K562 (cell line): ENCODE measurements at regions not wholly inside any gene's neighbourhood (a gene's known extent, or its start where the extent isn't known, plus 50 kb on each side); places are given as distances from the start of the nearest gene placed in this dataset.

ENCODE experiments used
- ATAC-seq: fragments of 200-7000 bp; cut with Tn5 transposase; 3 replicates; pipeline ENCODE4 v1.9.1; 2020; ENCODE audit warnings: moderate library complexity
- BruUV-seq: library from RNA; stranded (reverse); fragments of 400-500 nt; replicated peaks from 2 replicates; lab custom pipeline; 2021; lab: Mats Ljungman, UMichigan
- CTCF ChIA-PET: fragments of 300-600 bp; formaldehyde crosslinking; extraction: SDS; loops from one replicate; lab custom pipeline; 2021; ENCODE audit warnings: low intra/inter-chr PET ratio; lab: Yijun Ruan, JAX
- POLR2A ChIA-PET: fragments of 300-600, 350-650 bp; sonication (Branson Sonifier 250); formaldehyde crosslinking; extraction: SDS; loops from one replicate; lab custom pipeline; 2021; ENCODE audit warnings: antibody characterized with exemption, inconsistent platforms; lab: Yijun Ruan, JAX
- DNase-seq, 4 experiments: peaks; one replicate each; pipeline versions ENCODE4 v3.0.0 to v3.0.0-alpha.2; 2011 to 2018; ENCODE audit warnings: low spot score in 3 of 4, mixed read lengths in 3 of 4; ENCODE audit errors: extremely low read depth in 1 of 4
- FAIRE-seq: peaks from 2 replicates; lab custom pipeline; 2011; peaks lifted over from hg19 to GRCh38; lab: Jason Lieb, UNC
- H2AFZ ChIP-seq: 2 replicates; pipeline ENCODE4 v1.6.0; 2011; ENCODE audit warnings: low read depth, low read length, control low read depth, inconsistent platforms
- H3K27ac ChIP-seq: fragments of 200-600 bp; 3 replicates; pipeline ENCODE4 v1.8.0; 2011; ENCODE audit warnings: low read depth, mild to moderate bottlenecking, control low read depth, inconsistent platforms, low read length, moderate library complexity, mixed read lengths; ENCODE audit errors: extremely low read depth
- H3K27me3 ChIP-seq, 2 experiments: fragments of 300-600 bp in 1 of 2; 2 replicates in 1 of 2; 3 replicates in 1 of 2; pipeline versions ENCODE4 v1.6.0 to v1.8.0; 2011; ENCODE audit warnings: inconsistent platforms in 2 of 2, low read length in 2 of 2, mild to moderate bottlenecking in 1 of 2, mixed read lengths in 1 of 2, moderate library complexity in 1 of 2; ENCODE audit not compliant: control insufficient read depth in 2 of 2, insufficient read depth in 2 of 2
- H3K36me3 ChIP-seq: fragments of 300-600 bp; 3 replicates; pipeline ENCODE4 v1.8.0; 2011; ENCODE audit warnings: mild to moderate bottlenecking, low read length, inconsistent platforms; ENCODE audit not compliant: control insufficient read depth, insufficient read depth
- H3K4me1 ChIP-seq, 2 experiments: fragments of 200-600 bp in 1 of 2; replicated peaks in 1 of 2; 2 replicates in 1 of 2; 3 replicates in 1 of 2; pipeline versions ENCODE4 v1.5.1 to v1.8.0; 2011; ENCODE audit warnings: inconsistent platforms in 2 of 2, low read length in 2 of 2, mild to moderate bottlenecking in 1 of 2, mixed read lengths in 1 of 2, moderate library complexity in 1 of 2; ENCODE audit not compliant: control insufficient read depth in 2 of 2, insufficient read depth in 2 of 2
- H3K4me2 ChIP-seq: 2 replicates; pipeline ENCODE4 v1.6.1; 2011; ENCODE audit warnings: low read length, control low read depth, inconsistent platforms, mixed read lengths; ENCODE audit not compliant: insufficient read depth
- H3K4me3 ChIP-seq: fragments of 200-600 bp; sonication (generic), shearing (Covaris generic); 2 replicates; pipeline ENCODE4 v1.5.1; 2016; ENCODE audit warnings: control low read depth, inconsistent platforms
- H3K79me2 ChIP-seq: fragments of 200-600 bp; 3 replicates; pipeline ENCODE4 v1.8.0; 2011; ENCODE audit warnings: low read length, inconsistent platforms; ENCODE audit not compliant: control insufficient read depth, insufficient read depth
- H3K9ac ChIP-seq, 2 experiments: 2 replicates each; pipeline versions ENCODE4 v1.6.0 to v1.6.1; 2011; ENCODE audit warnings: low read depth in 2 of 2, low read length in 2 of 2, control low read depth in 1 of 2, inconsistent platforms in 1 of 2, mild to moderate bottlenecking in 1 of 2, mixed read lengths in 1 of 2; ENCODE audit not compliant: insufficient read depth in 1 of 2
- H3K9me1 ChIP-seq: one replicate; pipeline ENCODE4 v1.6.0; 2011; ENCODE audit warnings: inconsistent platforms, mild to moderate bottlenecking, low read length, moderate library complexity; ENCODE audit not compliant: control insufficient read depth, insufficient read depth
- H3K9me3 ChIP-seq: replicated peaks from 2 replicates; pipeline ENCODE4 v1.5.1; 2011; ENCODE audit warnings: low read depth, low read length, inconsistent platforms; ENCODE audit not compliant: control insufficient read depth, insufficient read depth
- H4K20me1 ChIP-seq: replicated peaks from 2 replicates; pipeline ENCODE4 v1.6.1; 2011; ENCODE audit warnings: low read length, inconsistent platforms, mixed read lengths; ENCODE audit not compliant: control insufficient read depth, insufficient read depth
- E2F3 ChIP-seq: fragments of 250-450 bp; sonication (Bioruptor Pico); IDR thresholded peaks from 2 replicates; pipeline ENCODE4 v1.4.0; 2020; ENCODE audit warnings: mild to moderate bottlenecking
- GATA2 ChIP-seq: sonication (generic); formaldehyde crosslinking; IDR thresholded peaks from 2 replicates; pipeline ENCODE4 v1.4.0; 2020; ENCODE audit warnings: mild to moderate bottlenecking, missing genetic modification reagents
- MLX ChIP-seq, 2 experiments: fragments of 450-650 bp in 1 of 2; sonication (generic) in 1 of 2; formaldehyde crosslinking; conservative IDR thresholded peaks; 2 replicates each; pipeline versions ENCODE4 v1.4.0 to v1.8.1; 2020 to 2022; ENCODE audit warnings: mild to moderate bottlenecking in 1 of 2, missing genetic modification reagents in 1 of 2
- MTA2 ChIP-seq: fragments of 450-650 bp; IDR thresholded peaks from 2 replicates; pipeline ENCODE4 v1.6.1; 2016; ENCODE audit warnings: low read depth
- MXD1 ChIP-seq: fragments of 250-450 bp; sonication (Bioruptor Pico); IDR thresholded peaks from 2 replicates; pipeline ENCODE4 v1.8.0; 2021; ENCODE audit warnings: borderline replicate concordance, mild to moderate bottlenecking, moderate library complexity; ENCODE audit not compliant: poor library complexity, severe bottlenecking
- MYC ChIP-seq, 2 experiments: fragments of 250-450 bp in 1 of 2; sonication (Bioruptor Pico) in 1 of 2; IDR thresholded peaks; 2 replicates each; pipeline versions ENCODE4 v1.5.1 to v1.6.1; 2012 to 2021; ENCODE audit warnings: low read depth in 2 of 2, borderline replicate concordance in 1 of 2, improper control_type of control experiment in 1 of 2, low read length in 1 of 2, mild to moderate bottlenecking in 1 of 2, moderate library complexity in 1 of 2
- PRMT5 ChIP-seq: sonication (generic); formaldehyde crosslinking; IDR thresholded peaks from 2 replicates; pipeline ENCODE4 v1.5.0; 2020; ENCODE audit warnings: missing genetic modification reagents
- SP1 ChIP-seq: sonication (generic); formaldehyde crosslinking; IDR thresholded peaks from 2 replicates; pipeline ENCODE4 v1.8.1; 2022; ENCODE audit warnings: mild to moderate bottlenecking, missing genetic modification reagents
- SRSF1 ChIP-seq: fragments of 200-400 bp; formaldehyde crosslinking; IDR thresholded peaks from 2 replicates; pipeline ENCODE4 v1.6.1; 2017; ENCODE audit warnings: mild to moderate bottlenecking, low read depth, low read length, moderate library complexity
- TBL1XR1 ChIP-seq, 2 experiments: IDR thresholded peaks; 2 replicates each; pipeline ENCODE4 v1.6.1; 2012; ENCODE audit warnings: improper control_type of control experiment in 2 of 2, low read length in 2 of 2, mild to moderate bottlenecking in 1 of 2
- ZNF197 ChIP-seq: fragments of 200-800 bp; sonication (Bioruptor generic); IDR thresholded peaks from 2 replicates; pipeline ENCODE4 v1.6.1; 2016; ENCODE audit warnings: low read depth, missing genetic modification characterization, missing compliant biosample characterization
- ZNF57 ChIP-seq: fragments of 450-650 bp; formaldehyde crosslinking; IDR thresholded peaks from 2 replicates; pipeline ENCODE4 v1.4.0; 2020; ENCODE audit warnings: mild to moderate bottlenecking, moderate library complexity
- WGBS: fragments of 100-300 bp; shearing (Covaris generic); methylation state at CpG from one replicate; pipeline ENCODE4 v1.1.6; 2016; ENCODE audit warnings: low coverage, mixed read lengths; ENCODE audit not compliant: insufficient coverage; ENCODE audit errors: missing lambda C conversion rate; 5-methylcytosine and 5-hydroxymethylcytosine counted together
- in situ Hi-C: fragments of 300-500 bp; cut with MboI; formaldehyde crosslinking; loops from 4 replicates; pipeline ENCODE4 v1.15.0; 2018; ENCODE audit warnings: inconsistent platforms, mixed read lengths
- intact Hi-C: fragments of 100-400 bp; cut with micrococcal nuclease; formaldehyde crosslinking; loops from 2 replicates; pipeline ENCODE4 v1.14.2; 2022

GRCh38 chr1:82486969-82487368 lies 686.2 kb downstream of the ADGRL2 start:
- BruUV-seq, result no TSS peak
- FAIRE-seq, result no peak
- in situ Hi-C loops, result no loop called here

GRCh38 chr1:82486468-82486867 lies 685.7 kb downstream of the ADGRL2 start:
- Histone ChIP-seq H3K36me3 (no peaks in the 10 kb centered on the region), H3K9ac (no peak overlapping the region), H3K4me2 (no peak overlapping the region), H3K9me3 (no peaks in the 10 kb centered on the region), H3K79me2 (no peaks in the 10 kb centered on the region), H2AFZ (no peak overlapping the region)
- no peak for FAIRE-seq
- in situ Hi-C loops, result no loop called here
- DNase-seq, result no peak
- CTCF ChIA-PET, result no interaction called here
- ATAC-seq, result no peak
- WGBS, result 2% methylated on average over 5 of the region's 5 CpGs
- no peak for TF ChIP-seq MYC (IDR thresholded peaks at IDR 0.05; ENCODE audit: low read depth, low read length)
- no peak for TF ChIP-seq MYC (CRISPR knock-in tag; IDR thresholded peaks at IDR 0.05; ENCODE audit: borderline replicate concordance, low read depth)
- TF ChIP-seq SRSF1, result no peak
- no peak for TF ChIP-seq TBL1XR1 (IDR thresholded peaks at IDR 0.05; ENCODE audit: low read length in 2 of 2)
- TF ChIP-seq MXD1 (CRISPR knock-in tag), result no peak
- TF ChIP-seq ZNF197 (CRISPR knock-in tag), result no peak
- no peak for TF ChIP-seq ZNF57 (CRISPR knock-in tag)
- TF ChIP-seq PRMT5 (CRISPR knock-in tag), result no peak
- TF ChIP-seq MLX (CRISPR knock-in tag; conservative IDR thresholded peaks at IDR 0.05), result no peak
- no peak for TF ChIP-seq E2F3 (CRISPR knock-in tag)
- TF ChIP-seq SP1 (CRISPR knock-in tag), result no peak
- TF ChIP-seq, all 486 proteins: peak for 0
- Histone ChIP-seq H3K27ac (no peak overlapping the region), H3K4me1 (no peaks in the 10 kb centered on the region), H3K27me3 (no peaks in the 10 kb centered on the region), H4K20me1 (no peaks in the 10 kb centered on the region), H3K9me1 (no peaks in the 10 kb centered on the region), H3K4me3 (no peak overlapping the region)
- POLR2A ChIA-PET, result no interaction called here
- intact Hi-C loops, result no loop called here
- BruUV-seq, result no TSS peak

More at GRCh38 chr1:82486969-82487368, 686.2 kb downstream of the ADGRL2 start:
- H3K4me1 ChIP-seq, result no peaks in the 10 kb centered on the region
- TF ChIP-seq GATA2 (CRISPR knock-in tag), result no peak
- no peak for TF ChIP-seq MTA2
- TF ChIP-seq, all 486 proteins: peak for 0
- H3K79me2 ChIP-seq, result no peaks in the 10 kb centered on the region
- H3K4me3 ChIP-seq, result no peak overlapping the region
- intact Hi-C loops, result no loop called here
- ChIA-PET CTCF (no interaction called here), POLR2A (no interaction called here)
- no peaks in the 10 kb centered on the region for H3K9me1 ChIP-seq
- no peak overlapping the region for H3K27ac ChIP-seq
- H3K36me3 ChIP-seq, result no peaks in the 10 kb centered on the region
- H2AFZ ChIP-seq, result no peak overlapping the region
- no peaks in the 10 kb centered on the region for H3K9me3 ChIP-seq
- no peaks in the 10 kb centered on the region for H4K20me1 ChIP-seq
- H3K4me2 ChIP-seq, result no peak overlapping the region
- H3K27me3 ChIP-seq, result no peaks in the 10 kb centered on the region
- no peak for DNase-seq
- no peak for ATAC-seq
- no peak overlapping the region for H3K9ac ChIP-seq
